Body of pancreas (tissue), 4 donors: ENCODE measurements at regions not wholly inside any gene's neighbourhood (a gene's known extent, or its start where the extent isn't known, plus 50 kb on each side); places are given as distances from the start of the nearest gene placed in this dataset.

Source experiments
- ATAC-seq: fragments of 150-250 bp; one replicate; pipeline ENCODE4 v1.9.1; 2016
- DNase-seq, 4 donors: peaks; one replicate each; pipeline ENCODE4 v3.0.0-alpha.2; 2019
- H3K27ac ChIP-seq, 4 donors: fragments of 200-600 bp; sonication (generic); 1 replicate in 3 of 4; 2 replicates in 1 of 4; pipeline versions ENCODE4 v1.5.1 to v1.6.1; 2016 to 2019; ENCODE audit warnings: mild to moderate bottlenecking in 1 of 4, mixed read lengths in 1 of 4, moderate library complexity in 1 of 4
- H3K27me3 ChIP-seq, 2 donors: fragments of 200-600 bp; sonication (generic); one replicate each; pipeline ENCODE4 v1.6.0; 2016; ENCODE audit warnings: mild to moderate bottlenecking in 1 of 2
- H3K36me3 ChIP-seq, 2 donors: fragments of 200-600 bp; sonication (generic); replicated peaks in 1 of 2; 2 replicates each; pipeline ENCODE4 v1.5.1; 2016; ENCODE audit warnings: low read depth in 2 of 2; ENCODE audit not compliant: insufficient read depth in 1 of 2
- H3K4me1 ChIP-seq: fragments of 200-600 bp; sonication (generic); one replicate; pipeline ENCODE4 v1.6.0; 2016
- H3K4me3 ChIP-seq, 2 donors: fragments of 200-600 bp; sonication (generic); 1 replicate in 1 of 2; 2 replicates in 1 of 2; pipeline ENCODE4 v1.5.1; 2016 to 2019
- H3K9me3 ChIP-seq, 3 donors: fragments of 200-600 bp; sonication (generic); 1 replicate in 2 of 3; 2 replicates in 1 of 3; pipeline ENCODE4 v1.5.1; 2016
- CTCF ChIP-seq, 7 experiments: fragments of 450-650 bp in 4 of 7; fragments of 200-600 bp in 3 of 7; sonication (generic) in 3 of 7; IDR thresholded peaks; one replicate each; pipeline ENCODE4 v1.5.1; 2016 to 2019; ENCODE audit warnings: antibody characterized with exemption in 7 of 7
- POLR2A ChIP-seq, 3 donors: fragments of 450-650 bp; IDR thresholded peaks; one replicate each; pipeline ENCODE4 v1.6.1; 2016; ENCODE audit warnings: antibody characterized with exemption in 3 of 3, mild to moderate bottlenecking in 2 of 3
- WGBS, 2 donors: methylation state at CpG; one replicate each; pipeline ENCODE4 v1.1.5; 2017; 5-methylcytosine and 5-hydroxymethylcytosine counted together
- intact Hi-C: fragments of 100-400 bp; cut with DNase I; formaldehyde crosslinking; loops from one replicate; pipeline ENCODE4 v1.15.1; 2023

GRCh38 chr10:4503076-4503475 is 322.9 kb upstream of the AKR1E2 start:
- Histone ChIP-seq H3K27ac (no peak overlapping the region), H3K4me3 (no peak overlapping the region), H3K4me1 (peaks cover 10% of the 10 kb centered on the region), H3K36me3 (no peaks in the 10 kb centered on the region), H3K9me3 (no peaks in the 10 kb centered on the region), H3K27me3 (no peaks in the 10 kb centered on the region)
- no peak for ATAC-seq
- no peak for TF ChIP-seq CTCF (IDR thresholded peaks at IDR 0.05)
- TF ChIP-seq POLR2A (IDR thresholded peaks at IDR 0.05): no peak
- intact Hi-C loops: no loop called here
- 88 to 93% methylated on average over 2 of the region's 2 CpGs for WGBS, 2 donors
- DNase-seq: no peak

DNA sequence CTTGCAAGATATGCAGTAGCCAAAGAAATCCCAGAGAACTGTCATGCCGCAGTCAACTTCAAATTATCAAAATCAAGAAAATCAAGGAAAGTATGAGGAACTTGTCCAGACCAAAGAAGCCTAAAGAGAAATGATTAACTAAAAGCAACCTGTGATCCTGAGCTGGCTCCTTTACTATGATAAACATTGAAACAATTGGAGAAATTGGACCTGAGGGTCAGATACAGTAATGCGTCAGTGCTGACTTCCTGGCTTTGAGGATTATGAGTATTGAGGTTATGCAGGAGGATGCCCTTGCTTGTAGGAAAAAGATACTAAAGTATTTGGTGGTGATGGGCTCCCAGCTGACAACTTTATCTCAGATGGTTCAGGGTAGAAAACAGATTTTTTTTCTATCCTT is 324.7 kb upstream of the AKR1E2 start:
- Histone ChIP-seq H3K36me3 (no peaks in the 10 kb centered on the region), H3K4me3 (no peak overlapping the region), H3K27me3 (no peaks in the 10 kb centered on the region), H3K9me3 (no peaks in the 10 kb centered on the region), H3K27ac (no peak overlapping the region), H3K4me1 (peaks cover 10% of the 10 kb centered on the region)
- TF ChIP-seq POLR2A (IDR thresholded peaks at IDR 0.05): no peak
- TF ChIP-seq CTCF (IDR thresholded peaks at IDR 0.05): no peak
- ATAC-seq (no peak), DNase-seq (no peak)
- WGBS, 2 donors: 23 to 41% methylated on average over 2 of the region's 2 CpGs
- intact Hi-C loops: no loop called here

DNA sequence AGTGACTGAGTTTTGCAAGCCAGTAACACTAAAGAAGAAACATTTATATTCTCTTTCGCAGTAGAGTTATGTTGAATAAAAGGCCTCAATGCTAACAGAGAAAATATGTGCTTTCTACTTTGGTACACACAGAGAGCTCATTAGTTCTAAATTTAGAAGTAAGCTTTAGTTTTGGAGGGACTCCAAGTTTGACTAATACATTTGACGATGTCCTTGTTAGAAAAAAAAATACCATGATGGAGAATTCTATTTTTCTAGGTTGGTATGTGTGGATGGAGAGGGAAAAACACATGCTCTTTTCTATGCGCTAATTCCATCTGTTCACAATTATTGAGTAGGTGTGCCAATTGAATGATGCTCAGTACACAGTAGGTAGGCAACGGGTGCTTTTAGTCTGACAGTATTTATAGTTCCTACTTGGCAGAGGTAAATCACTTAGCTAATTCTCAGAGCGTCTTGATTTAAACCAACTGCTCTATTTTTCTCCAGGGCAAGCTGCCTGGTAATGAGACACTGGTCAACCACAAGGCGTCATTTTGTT is 327.2 kb upstream of the AKR1E2 start:
- DNase-seq: no peak
- 45 to 55% methylated on average over 6 of the region's 6 CpGs for WGBS, 2 donors
- no peak overlapping the region for H3K4me3 ChIP-seq
- peaks cover 10% of the 10 kb centered on the region for H3K4me1 ChIP-seq
- H3K36me3 ChIP-seq: no peaks in the 10 kb centered on the region
- no peak for TF ChIP-seq POLR2A (IDR thresholded peaks at IDR 0.05)
- TF ChIP-seq CTCF (IDR thresholded peaks at IDR 0.05): no peak
- intact Hi-C loops: no loop called here
- H3K27ac ChIP-seq: peak overlapping the region in 1 of 4 donors; percentile 51
- no peaks in the 10 kb centered on the region for H3K9me3 ChIP-seq
- peak; percentile 38 for ATAC-seq
- H3K27me3 ChIP-seq: no peaks in the 10 kb centered on the region

DNA sequence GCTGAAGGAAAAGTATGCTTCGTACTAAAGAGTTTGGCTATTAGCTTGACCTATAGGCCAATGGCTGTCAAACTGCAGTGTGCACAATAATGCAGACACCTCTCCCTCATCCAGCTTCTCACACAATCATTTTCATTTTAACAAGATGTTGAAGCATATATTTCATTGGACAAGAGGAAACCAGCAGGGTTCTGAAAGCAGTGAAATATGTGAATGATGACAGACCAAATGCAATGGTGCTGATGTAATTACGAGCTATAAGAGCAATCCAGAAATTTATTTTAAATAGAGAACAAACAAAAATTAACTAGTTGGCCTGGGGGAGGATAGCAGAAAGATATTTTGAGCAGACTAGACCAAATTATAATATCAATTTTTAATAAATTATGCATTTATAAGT is 331.5 kb upstream of the AKR1E2 start:
- TF ChIP-seq CTCF (IDR thresholded peaks at IDR 0.05): no peak
- TF ChIP-seq POLR2A (IDR thresholded peaks at IDR 0.05): no peak
- no peak for ATAC-seq
- intact Hi-C loops: no loop called here
- H3K4me1 ChIP-seq: peaks cover 8% of the 10 kb centered on the region
- no peak overlapping the region for H3K4me3 ChIP-seq
- no peak for DNase-seq
- no peaks in the 10 kb centered on the region for H3K36me3 ChIP-seq
- 64 to 70% methylated on average over 2 of the region's 2 CpGs for WGBS, 2 donors
- no peaks in the 10 kb centered on the region for H3K9me3 ChIP-seq
- H3K27me3 ChIP-seq: no peaks in the 10 kb centered on the region
- no peak overlapping the region for H3K27ac ChIP-seq

- 70 to 78% methylated on average over 6 of the region's 6 CpGs for WGBS, 2 donors
- no peaks in the 10 kb centered on the region for H3K4me1 ChIP-seq
- no peak overlapping the region for H3K4me3 ChIP-seq
- intact Hi-C loops: no loop called here
- ATAC-seq: no peak
- no peak overlapping the region for H3K27ac ChIP-seq
- TF ChIP-seq POLR2A (IDR thresholded peaks at IDR 0.05) (no peak), CTCF (IDR thresholded peaks at IDR 0.05) (no peak)
- H3K9me3 ChIP-seq: no peaks in the 10 kb centered on the region
- DNase-seq: no peak
- no peaks in the 10 kb centered on the region for H3K27me3 ChIP-seq
- H3K36me3 ChIP-seq: no peaks in the 10 kb centered on the region
Measured at GRCh38 chr10:4492202-4492601, 333.8 kb upstream of the AKR1E2 start.
